GM19240 (cell line): ENCODE measurements at regions not wholly inside any gene's neighbourhood (a gene's known extent, or its start where the extent isn't known, plus 50 kb on each side); places are given as distances from the start of the nearest gene placed in this dataset.

Experiments
- DNase-seq: peaks from one replicate; pipeline ENCODE4 v3.0.0; 2011; ENCODE audit warnings: low spot score; ENCODE audit not compliant: insufficient read length

DNA sequence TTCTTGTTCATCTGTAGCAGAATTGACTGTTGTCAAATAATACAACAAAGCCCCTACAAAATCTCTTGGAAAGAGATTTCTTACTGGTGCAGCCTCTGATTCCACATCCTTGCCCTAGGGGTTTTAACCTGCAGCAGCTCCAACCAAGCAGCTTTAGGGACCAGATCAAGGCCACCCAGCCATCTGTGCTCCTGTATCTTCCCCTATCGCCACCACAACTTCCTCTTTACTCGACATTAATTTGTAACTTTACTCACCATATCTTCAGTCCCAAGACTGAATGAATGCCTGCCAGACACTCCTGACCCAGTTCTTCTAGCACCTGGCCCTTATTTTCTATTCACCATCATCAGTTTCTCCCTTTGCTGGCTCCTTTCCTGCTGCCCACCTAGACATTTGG, 156.6 kb upstream of the IL12A start:
- DNase-seq: no peak

DNA sequence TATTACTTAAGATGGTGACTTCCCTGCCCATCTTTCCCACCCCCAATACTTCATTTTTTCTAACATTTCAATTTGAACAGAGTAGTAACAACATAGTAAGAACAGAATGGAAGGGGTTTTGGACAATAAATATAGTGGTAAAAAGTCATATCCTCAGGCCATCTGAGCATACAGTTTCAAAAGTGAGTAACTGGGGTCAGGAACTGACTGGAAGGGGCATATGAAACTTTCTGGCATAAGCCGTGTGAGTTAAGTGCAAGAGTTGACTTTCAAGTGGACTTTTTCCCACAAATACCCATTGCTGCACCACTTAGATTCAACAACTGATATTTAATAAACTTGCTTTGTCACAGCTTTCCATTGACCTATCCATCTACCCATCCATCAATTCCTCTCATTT, 153.5 kb upstream of the IL12A start:
- no peak for DNase-seq

DNA sequence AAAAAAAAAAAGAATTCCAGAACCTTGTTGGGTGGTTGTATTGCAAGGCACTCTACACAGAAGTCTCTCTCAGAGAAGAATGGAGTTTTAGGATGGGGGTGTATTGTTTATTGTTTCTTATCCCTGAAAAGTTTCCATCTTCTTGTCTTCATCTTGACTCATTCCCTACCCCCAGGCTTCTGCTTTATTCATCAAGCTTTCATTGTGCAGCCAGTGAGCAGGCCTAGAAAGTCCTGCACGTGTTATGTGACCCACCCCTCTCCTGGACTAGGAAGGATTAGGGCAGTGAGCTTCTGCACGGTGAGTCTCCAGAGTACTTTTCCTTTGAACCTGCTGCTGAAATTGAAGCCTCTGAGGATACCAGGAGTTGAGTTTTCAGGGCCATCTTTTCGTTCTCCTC, 150.9 kb upstream of the IL12A start:
- DNase-seq: no peak

GRCh38 chr3:159838938-159839337, 149.7 kb upstream of the IL12A start:
- no peak for DNase-seq

DNA sequence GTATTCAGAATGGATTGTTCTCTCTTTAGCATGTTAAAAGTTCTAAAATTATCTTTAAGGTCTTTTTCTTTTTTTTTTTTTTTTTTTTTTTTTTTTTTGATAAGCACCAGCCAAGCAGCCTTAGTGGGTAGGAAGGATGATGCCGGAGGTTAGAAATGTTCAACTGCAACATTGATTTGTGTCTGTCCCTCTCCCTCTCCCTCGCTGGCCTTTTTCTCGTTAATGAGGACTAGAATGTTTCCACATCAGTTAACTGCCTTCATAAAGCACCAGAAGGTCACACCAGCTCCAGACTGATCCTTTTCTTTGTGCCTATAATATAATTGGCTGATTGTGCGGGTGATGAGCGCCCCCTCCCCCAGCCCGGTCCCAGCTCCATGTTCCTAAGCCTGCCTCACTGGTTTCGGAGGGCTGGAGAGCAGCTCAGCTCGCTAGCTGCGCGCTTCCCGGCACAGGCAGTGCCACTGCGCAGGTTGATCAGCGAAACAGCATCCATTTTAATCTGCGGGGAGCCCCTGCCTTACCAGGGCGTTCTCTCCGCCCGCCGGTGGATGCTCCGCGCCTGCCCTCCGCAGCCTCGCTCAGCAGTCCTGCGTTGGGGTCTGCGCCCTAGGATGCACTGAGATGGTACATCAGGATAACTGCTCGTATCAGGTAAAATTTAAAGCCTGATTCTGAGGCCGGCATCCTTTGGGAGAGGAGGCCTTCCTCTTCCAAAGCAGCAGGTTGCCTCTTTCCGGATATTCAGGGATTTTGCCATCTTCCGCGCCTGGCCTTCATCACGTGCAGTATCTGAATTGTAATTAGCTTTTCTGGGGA, 148.9 kb upstream of the IL12A start, which contains the start of gene SCHIP1:
Gene SCHIP1 (plus strand): TSS at position 301 of the 819 bp plus-strand sequence.
- no peak for DNase-seq

GRCh38 chr3:159840703-159841299, 147.8 kb upstream of the IL12A start:
- no peak for DNase-seq

- DNase-seq: no peak
Observed at GRCh38 chr3:159841766-159842165, 146.9 kb upstream of the IL12A start.

DNA sequence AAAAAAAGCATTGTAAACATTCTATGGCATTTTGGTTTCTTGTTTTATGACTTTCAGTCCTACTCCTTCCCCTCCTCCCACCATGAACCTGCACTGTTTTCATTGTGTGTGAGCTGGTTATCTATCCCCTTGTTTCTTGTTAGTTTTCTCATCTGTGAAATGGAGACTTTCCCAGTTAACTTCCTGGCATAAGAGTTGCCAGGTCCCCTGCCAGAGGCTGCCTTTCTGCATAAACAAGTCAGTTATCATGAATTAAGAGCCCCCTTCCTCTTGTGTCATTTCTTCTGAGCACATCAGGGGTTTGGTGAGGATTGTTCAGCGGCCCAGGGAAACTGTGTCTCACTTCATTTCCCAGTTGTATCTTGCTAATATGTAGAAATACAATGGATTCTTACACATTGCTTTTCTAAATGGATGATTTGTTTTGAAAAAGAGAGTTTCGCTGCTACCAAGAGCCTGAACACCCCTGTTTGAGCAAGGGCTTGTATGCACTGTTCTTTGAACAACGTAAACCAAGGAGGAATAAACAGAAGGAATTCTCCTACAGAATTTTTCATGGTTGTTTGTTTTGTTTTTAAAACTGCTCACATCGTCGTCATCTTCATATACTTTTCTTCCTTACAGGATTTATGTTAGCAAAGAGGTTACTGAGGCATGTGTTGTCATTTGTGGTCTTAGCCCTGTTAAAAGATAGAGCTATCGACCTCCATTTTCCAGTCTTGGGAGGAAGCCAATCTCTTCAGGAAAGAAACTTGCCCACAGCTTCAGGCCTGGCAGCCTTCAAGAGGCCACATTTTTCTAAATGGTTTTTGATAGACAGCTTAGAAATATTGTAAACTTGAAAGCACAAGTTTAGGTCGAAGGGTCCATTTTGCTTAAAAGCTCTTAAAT, 144.6 kb upstream of the IL12A start:
- no peak for DNase-seq

DNA sequence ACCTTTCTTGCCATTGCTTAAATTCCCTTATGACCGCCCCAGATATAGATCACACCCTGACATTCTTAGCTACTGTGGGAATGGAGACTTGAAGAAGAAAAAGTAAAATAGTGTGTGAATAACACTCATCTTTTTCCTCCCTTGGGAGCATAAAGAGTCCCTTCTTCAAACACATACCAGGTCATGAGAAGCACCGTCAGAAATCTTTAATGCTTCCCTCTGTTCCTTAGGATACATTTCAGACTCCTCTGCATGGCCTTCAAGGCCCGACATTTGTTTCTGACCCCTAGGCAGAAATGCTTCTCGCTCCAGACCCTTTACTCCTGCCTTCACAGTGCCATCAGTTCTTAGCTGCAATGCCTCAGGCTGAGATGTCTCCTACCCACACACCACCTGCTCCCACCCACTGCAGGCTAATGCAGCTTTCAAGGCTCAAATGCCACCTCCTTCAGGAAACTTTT, 143.8 kb upstream of the IL12A start:
- DNase-seq: no peak

DNA sequence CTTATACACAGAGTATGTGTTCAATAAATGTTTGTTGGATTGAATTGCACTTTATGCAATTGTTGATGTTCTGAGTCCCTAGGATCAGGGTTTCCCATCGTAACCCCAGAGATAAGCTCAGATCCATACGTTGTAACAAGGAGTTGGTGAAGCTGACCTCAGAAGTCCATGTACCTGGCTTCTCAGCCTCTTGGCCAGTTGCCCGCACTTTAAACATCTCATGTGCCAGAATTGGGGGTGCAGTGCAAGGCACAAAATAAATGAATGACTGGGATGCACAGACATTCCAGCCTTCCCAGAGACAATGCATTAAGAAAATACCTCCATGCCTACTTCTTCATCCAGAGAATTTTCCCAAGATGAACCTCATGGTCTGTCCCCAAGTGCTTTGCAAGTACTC, 142.9 kb upstream of the IL12A start:
- DNase-seq: no peak

DNA sequence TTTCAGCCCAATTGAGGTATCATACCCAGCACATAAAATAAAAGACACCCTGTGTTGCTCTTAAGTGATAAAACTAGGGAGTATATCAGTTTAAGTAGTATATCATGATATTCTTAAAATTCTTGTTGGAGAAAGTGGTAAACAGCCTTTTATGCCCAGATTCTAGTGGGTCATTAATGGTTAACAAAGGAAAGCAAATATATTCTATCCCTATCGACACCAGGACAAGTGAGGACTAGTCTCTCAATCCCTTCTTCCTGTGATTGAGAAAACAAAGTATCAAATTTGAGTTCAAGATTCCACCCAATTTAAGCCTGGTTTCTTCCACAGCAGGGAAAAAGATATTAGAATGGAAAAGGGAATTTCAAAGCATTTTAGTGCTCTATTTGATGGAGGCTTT, 142.4 kb upstream of the IL12A start:
- no peak for DNase-seq

DNA sequence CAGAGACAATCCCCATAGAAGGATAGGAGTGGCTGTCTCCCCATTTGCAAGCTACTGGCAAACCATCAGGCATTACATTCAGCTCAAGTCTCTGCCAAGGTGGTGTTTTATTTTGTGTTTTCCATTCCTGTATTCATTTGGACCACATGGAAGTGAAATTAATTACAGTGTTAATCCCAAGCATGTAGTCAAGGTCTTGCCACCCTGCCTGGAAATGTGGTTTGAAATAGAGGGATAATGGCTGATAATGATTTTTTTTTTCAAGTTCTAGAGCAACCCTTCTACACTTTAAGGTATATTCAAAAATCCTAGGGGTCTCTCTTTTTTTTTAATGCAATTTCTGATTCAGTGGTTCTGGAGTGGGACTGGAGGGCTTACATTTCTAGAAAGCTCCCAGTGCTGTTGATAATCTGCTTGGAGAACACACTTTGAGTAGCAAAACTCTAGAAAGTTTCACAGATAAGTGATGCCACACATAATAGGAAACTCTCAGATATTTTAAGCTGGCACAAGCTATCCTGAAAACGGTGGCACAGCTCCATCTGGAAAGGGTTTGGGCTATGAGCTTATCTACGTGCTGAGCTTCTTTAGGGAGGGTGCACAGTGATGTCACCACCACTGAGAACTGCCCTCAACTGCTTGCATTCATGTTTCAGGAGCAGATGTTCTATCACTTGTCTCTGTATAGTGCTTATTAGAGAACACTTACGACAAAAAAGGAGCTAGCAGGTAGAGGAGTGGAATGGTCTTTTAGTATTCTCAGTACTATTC, 140.1 kb upstream of the IL12A start:
- no peak for DNase-seq

DNA sequence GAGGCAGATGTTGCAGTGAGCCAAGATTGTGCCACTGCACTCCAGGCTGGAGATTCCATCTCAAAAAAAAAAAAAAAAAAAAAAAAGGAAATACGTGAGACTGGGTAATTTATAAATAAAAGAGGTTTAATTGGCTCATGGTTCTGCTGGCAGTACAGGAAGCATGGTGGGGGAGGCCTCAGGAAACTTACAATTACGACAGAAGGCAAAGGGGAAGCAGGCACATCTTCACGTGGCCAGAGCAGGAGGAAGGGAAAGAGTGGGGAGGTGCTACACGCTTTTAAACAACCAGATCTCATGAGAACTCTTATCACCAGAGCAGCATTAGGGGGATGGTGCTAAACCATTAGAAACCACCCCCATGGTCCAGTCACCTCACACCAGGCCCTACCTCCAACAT, 138.2 kb upstream of the IL12A start:
- no peak for DNase-seq

- DNase-seq: no peak
Observed at GRCh38 chr3:159852266-159852665, 136.4 kb upstream of the IL12A start.

DNA sequence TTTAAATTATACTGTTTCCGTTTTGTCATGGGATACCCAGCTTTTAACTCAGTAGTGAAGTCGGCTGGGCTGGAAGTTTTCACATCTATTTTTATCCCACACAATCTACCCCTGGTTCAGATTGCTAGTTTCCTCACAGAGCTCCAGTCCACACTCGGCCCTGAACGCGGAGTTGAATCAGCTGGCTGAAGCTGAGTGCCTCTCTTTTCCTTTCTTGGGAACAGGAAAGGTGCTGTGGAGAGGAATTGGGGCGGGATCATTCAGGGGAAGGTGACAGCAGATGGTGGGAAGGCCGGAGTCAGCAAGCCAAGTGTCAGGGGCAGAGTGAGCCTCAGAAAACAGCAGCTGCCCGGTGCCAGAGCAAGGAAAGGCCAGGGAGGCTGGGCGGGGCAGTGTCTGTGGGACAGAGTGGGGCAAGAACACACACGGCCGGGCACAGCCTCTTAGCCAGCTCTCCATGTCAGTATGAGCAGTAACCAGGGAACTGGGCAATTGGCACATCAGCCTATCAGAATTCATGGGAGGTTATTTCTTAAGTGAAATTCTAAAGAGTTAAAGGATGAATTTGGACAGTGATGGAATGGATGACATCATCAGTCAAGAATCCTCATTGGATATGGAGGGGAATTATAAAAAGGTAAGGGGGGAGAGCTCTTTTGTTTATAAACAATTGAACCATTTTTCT, 135.7 kb upstream of the IL12A start:
- no peak for DNase-seq

GRCh38 chr3:159853506-159853864, 135.2 kb upstream of the IL12A start:
- DNase-seq: no peak

GRCh38 chr3:159854500-159855124, 134.0 kb upstream of the IL12A start:
- no peak for DNase-seq

- DNase-seq: no peak
Observed at GRCh38 chr3:159855599-159856346, 132.9 kb upstream of the IL12A start.

GRCh38 chr3:159856590-159857104, 132.0 kb upstream of the IL12A start:
- no peak for DNase-seq
